ENCODE measurements at regions not wholly inside any gene's neighbourhood (a gene's known extent, or its start where the extent isn't known, plus 50 kb on each side); places are given as distances from the start of the nearest gene placed in this dataset.
A peak's percentile ranks its signal among the peaks of the same experiment; 100 is the strongest.

DNA sequence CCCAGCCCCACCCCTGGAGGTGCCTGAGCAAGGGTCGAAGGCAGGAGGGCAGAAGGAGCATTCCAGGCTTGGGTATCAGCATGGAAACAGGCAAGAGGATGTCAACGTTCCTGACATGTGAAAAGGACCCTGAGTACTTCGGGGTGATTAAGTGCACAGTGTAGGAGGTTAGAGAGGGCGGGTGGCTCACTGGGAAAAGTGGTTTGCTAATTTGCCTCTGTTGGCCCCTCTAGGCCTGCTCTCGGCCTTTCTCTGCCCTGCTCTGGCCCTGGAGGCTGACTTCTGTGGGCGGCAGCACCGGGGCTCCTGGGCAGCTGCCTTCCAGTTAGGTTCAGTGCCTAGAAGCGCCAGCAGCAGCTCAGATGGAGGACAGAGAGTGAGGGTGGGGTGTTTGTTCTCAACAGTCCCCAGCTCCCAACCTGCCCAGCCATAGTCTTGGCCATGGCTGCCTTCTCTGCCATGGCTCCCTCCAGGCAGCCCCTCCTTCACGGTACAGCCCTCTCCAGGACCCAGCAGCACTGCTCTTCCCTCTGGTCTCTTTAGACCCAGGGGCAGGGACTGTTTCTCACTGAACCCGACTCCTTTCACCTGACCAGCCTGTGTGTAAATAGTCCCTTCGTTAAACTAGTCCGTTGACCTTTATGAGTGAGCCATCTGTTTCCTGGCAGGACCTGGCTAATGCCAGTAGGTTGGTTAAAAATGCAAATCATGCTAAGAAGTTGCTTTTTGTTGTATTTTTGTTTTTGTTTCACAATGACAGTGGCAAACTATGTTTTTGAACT, 107.1 kb upstream of the TPM1 start:
- H3K4me1 ChIP-seq (ENCODE audit: control insufficient read depth in 2 of 2, insufficient read depth in 2 of 2, low read length in 2 of 2), result no peaks in the 10 kb centered on the region
- no peaks in the 10 kb centered on the region for H3K36me3 Mint-ChIP-seq
- H3K27me3 ChIP-seq (ENCODE audit: control insufficient read depth in 2 of 2, insufficient read depth in 2 of 2, low read length in 2 of 2), result no peaks in the 10 kb centered on the region
- ATAC-seq, result no peak
- no peak overlapping the region for H3K4me3 ChIP-seq (ENCODE audit: low read length)
- H3K9me3 ChIP-seq (ENCODE audit: control insufficient read depth in 2 of 3, low read length in 3 of 3), result no peaks in the 10 kb centered on the region
- ChIA-PET CTCF (no interaction called here), POLR2A (no interaction called here)
- no peak overlapping the region for H3K27ac Mint-ChIP-seq
- H3K4me3 Mint-ChIP-seq, result no peak overlapping the region
- no peak for DNase-seq
- intact Hi-C loops (cut with micrococcal nuclease), result no loop called here
- peaks cover 33 to 65% (median 51%) of the 10 kb centered on the region in 5 donors for H3K27me3 Mint-ChIP-seq
- no peak overlapping the region for H3K27ac ChIP-seq (ENCODE audit: low read depth, low read length)
- H3K4me1 Mint-ChIP-seq, result peaks cover 0 to 2% (median 0%) of the 10 kb centered on the region in 7 donors
- no peaks in the 10 kb centered on the region for H3K36me3 ChIP-seq (ENCODE audit: control insufficient read depth in 2 of 3, insufficient read depth in 3 of 3, low read length in 3 of 3)
- H3K9me3 Mint-ChIP-seq, result no peaks in the 10 kb centered on the region

DNA sequence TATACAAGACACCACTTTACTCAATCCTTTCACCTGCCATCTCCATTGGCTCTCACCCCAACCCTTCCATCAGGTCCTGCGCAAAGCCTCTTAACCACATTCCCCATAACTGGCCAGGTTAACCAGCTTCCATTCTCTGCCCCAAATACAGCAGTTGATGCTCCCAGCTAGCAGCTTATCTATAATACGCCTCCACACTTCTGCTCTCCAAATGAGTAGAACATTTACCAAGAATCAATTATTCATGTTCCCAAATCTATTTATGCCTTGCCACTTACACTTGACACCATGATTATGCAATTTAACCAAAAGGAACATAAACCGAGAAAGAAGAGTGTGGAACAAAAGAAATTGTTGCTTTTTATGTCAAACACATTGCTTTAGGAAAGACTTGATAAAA, 103.7 kb upstream of the TPM1 start:
- POLR2A ChIA-PET, result no interaction called here
- H3K27ac ChIP-seq (ENCODE audit: low read depth, low read length), result no peak overlapping the region
- H3K27ac Mint-ChIP-seq, result no peak overlapping the region
- intact Hi-C loops (cut with micrococcal nuclease), result no loop called here
- peaks cover 20 to 69% (median 45%) of the 10 kb centered on the region in 5 donors for H3K27me3 Mint-ChIP-seq
- no peaks in the 10 kb centered on the region for H3K36me3 ChIP-seq (ENCODE audit: control insufficient read depth in 2 of 3, insufficient read depth in 3 of 3, low read length in 3 of 3)
- no peaks in the 10 kb centered on the region for H3K36me3 Mint-ChIP-seq
- H3K4me1 ChIP-seq (ENCODE audit: control insufficient read depth in 2 of 2, insufficient read depth in 2 of 2, low read length in 2 of 2), result no peaks in the 10 kb centered on the region
- DNase-seq (no peak), ATAC-seq (no peak)
- CTCF ChIA-PET, result no interaction called here
- H3K9me3 Mint-ChIP-seq, result no peaks in the 10 kb centered on the region
- no peaks in the 10 kb centered on the region for H3K9me3 ChIP-seq (ENCODE audit: control insufficient read depth in 2 of 3, low read length in 3 of 3)
- no peaks in the 10 kb centered on the region for H3K27me3 ChIP-seq (ENCODE audit: control insufficient read depth in 2 of 2, insufficient read depth in 2 of 2, low read length in 2 of 2)
- peaks cover 0 to 2% (median 0%) of the 10 kb centered on the region in 7 donors for H3K4me1 Mint-ChIP-seq
- H3K4me3 ChIP-seq (ENCODE audit: low read length), result no peak overlapping the region
- H3K4me3 Mint-ChIP-seq, result no peak overlapping the region

DNA sequence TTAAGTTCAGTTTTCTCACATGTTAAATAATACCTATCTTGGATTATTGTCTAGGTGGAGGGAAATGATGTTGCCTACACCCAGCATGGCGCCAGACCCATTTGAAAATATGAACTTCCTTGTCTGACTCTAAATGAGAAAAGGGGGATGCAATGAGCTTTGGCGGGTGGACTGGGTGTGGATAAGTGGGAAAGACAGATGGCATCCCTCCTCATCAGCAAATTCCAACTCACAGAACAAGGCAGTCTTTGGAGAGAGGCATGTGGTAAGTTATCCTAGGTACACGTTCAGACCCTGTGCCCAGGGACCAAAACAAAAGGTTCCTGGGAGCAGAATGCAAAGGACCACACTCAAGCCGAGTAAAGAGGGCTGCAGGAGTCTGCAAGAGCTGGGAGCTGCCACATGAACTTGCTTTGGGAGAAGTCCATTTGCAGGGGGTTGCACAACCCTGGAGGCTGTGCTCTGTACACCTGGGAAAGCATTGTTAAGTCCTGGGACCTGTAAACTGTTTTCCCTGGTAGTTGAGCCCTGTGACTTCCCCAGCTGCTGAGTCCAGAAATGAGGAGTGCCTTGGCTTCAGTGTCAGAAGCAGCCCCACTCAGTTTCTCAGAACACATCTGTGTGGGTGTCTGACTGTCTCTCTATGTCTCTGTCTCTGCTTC, 102.3 kb upstream of the TPM1 start:
- no peaks in the 10 kb centered on the region for H3K36me3 Mint-ChIP-seq
- ATAC-seq (no peak), DNase-seq (no peak)
- H3K4me3 ChIP-seq (ENCODE audit: low read length), result no peak overlapping the region
- H3K36me3 ChIP-seq (ENCODE audit: control insufficient read depth in 2 of 3, insufficient read depth in 3 of 3, low read length in 3 of 3), result no peaks in the 10 kb centered on the region
- no peaks in the 10 kb centered on the region for H3K9me3 ChIP-seq (ENCODE audit: control insufficient read depth in 2 of 3, low read length in 3 of 3)
- intact Hi-C loops (cut with micrococcal nuclease), result no loop called here
- H3K27me3 Mint-ChIP-seq, result peaks cover 13 to 56% (median 33%) of the 10 kb centered on the region in 5 donors
- H3K27me3 ChIP-seq (ENCODE audit: control insufficient read depth in 2 of 2, insufficient read depth in 2 of 2, low read length in 2 of 2), result no peaks in the 10 kb centered on the region
- no peak overlapping the region for H3K4me3 Mint-ChIP-seq
- no peaks in the 10 kb centered on the region for H3K9me3 Mint-ChIP-seq
- no peaks in the 10 kb centered on the region for H3K4me1 ChIP-seq (ENCODE audit: control insufficient read depth in 2 of 2, insufficient read depth in 2 of 2, low read length in 2 of 2)
- H3K4me1 Mint-ChIP-seq, result peaks cover 0 to 2% (median 0%) of the 10 kb centered on the region in 7 donors
- H3K27ac Mint-ChIP-seq, result no peak overlapping the region
- H3K27ac ChIP-seq (ENCODE audit: low read depth, low read length), result no peak overlapping the region
- ChIA-PET POLR2A (no interaction called here), CTCF (no interaction called here)

DNA sequence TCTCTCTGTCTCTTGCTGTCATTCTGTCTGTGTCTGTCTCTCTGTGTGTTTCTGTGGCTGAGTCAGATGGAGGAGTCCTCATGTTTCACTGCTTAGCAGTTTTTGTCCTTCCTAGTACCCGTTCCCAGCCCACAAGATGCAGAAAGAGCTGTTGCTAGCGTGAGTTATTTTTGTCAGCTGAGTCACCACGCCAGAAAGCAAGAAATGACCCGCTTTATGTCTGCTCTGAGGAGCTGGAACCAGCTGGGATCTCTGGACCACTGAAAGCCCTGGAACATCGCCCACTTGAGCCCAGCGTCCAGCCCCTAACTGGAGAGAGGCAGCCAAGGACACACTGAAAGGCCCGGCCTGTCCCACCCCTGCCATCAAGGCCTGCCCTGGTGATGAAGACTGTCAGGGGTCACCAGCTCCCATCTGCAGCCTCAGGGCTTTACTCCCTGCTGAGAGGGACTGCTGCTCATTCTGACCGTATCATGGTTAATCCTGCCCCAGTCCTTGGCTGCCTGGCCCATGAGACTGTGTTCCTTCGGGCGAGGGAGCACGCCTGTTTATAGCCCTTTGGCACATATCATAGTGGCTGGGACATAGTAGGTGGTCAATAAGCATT, 101.7 kb upstream of the TPM1 start:
- Histone ChIP-seq H3K27ac (ENCODE audit: low read depth, low read length) (no peak overlapping the region), H3K27me3 (ENCODE audit: control insufficient read depth in 2 of 2, insufficient read depth in 2 of 2, low read length in 2 of 2) (no peaks in the 10 kb centered on the region), H3K4me1 (ENCODE audit: control insufficient read depth in 2 of 2, insufficient read depth in 2 of 2, low read length in 2 of 2) (no peaks in the 10 kb centered on the region), H3K4me3 (ENCODE audit: low read length) (no peak overlapping the region), H3K36me3 (ENCODE audit: control insufficient read depth in 2 of 3, insufficient read depth in 3 of 3, low read length in 3 of 3) (no peaks in the 10 kb centered on the region), H3K9me3 (ENCODE audit: control insufficient read depth in 2 of 3, low read length in 3 of 3) (no peaks in the 10 kb centered on the region)
- ATAC-seq, result peak; percentile 31
- POLR2A ChIA-PET, result no interaction called here
- intact Hi-C loops (cut with micrococcal nuclease), result no loop called here
- CTCF ChIA-PET, result no interaction called here
- Mint-ChIP-seq H3K4me1 (peaks cover 0 to 2% (median 0%) of the 10 kb centered on the region in 7 donors), H3K27ac (no peak overlapping the region), H3K9me3 (no peaks in the 10 kb centered on the region), H3K36me3 (no peaks in the 10 kb centered on the region), H3K27me3 (peaks cover 11 to 53% (median 31%) of the 10 kb centered on the region in 5 donors), H3K4me3 (no peak overlapping the region)
- DNase-seq, result no peak

DNA sequence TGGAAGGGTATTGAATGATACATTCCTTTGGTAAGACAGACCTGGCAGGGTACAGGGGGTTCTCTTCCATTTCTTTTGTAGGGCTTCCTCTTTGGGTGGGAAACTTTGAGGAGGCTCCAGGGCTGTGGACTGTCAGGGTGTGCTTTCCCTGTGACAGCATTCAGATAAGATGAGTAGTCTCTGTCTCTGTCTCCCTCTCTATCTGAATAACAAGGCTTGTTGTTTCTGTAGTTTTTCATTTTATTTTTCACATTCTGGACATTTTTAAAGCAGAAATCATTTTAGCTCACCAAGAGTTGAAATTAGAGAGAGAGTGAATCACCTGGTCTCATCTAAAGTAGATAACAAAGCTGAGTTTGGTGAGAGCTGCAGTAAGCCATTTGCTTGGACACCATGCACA, 100.8 kb upstream of the TPM1 start:
- no peak for ATAC-seq
- no peak overlapping the region for H3K27ac Mint-ChIP-seq
- H3K36me3 Mint-ChIP-seq, result no peaks in the 10 kb centered on the region
- H3K4me1 Mint-ChIP-seq, result peaks cover 0 to 2% (median 0%) of the 10 kb centered on the region in 7 donors
- H3K9me3 Mint-ChIP-seq, result no peaks in the 10 kb centered on the region
- Histone ChIP-seq H3K4me3 (ENCODE audit: low read length) (no peak overlapping the region), H3K27me3 (ENCODE audit: control insufficient read depth in 2 of 2, insufficient read depth in 2 of 2, low read length in 2 of 2) (no peaks in the 10 kb centered on the region), H3K9me3 (ENCODE audit: control insufficient read depth in 2 of 3, low read length in 3 of 3) (no peaks in the 10 kb centered on the region), H3K27ac (ENCODE audit: low read depth, low read length) (no peak overlapping the region), H3K36me3 (ENCODE audit: control insufficient read depth in 2 of 3, insufficient read depth in 3 of 3, low read length in 3 of 3) (no peaks in the 10 kb centered on the region), H3K4me1 (ENCODE audit: control insufficient read depth in 2 of 2, insufficient read depth in 2 of 2, low read length in 2 of 2) (no peaks in the 10 kb centered on the region)
- H3K4me3 Mint-ChIP-seq, result no peak overlapping the region
- intact Hi-C loops (cut with micrococcal nuclease), result no loop called here
- no peak for DNase-seq
- ChIA-PET CTCF (no interaction called here), POLR2A (no interaction called here)
- H3K27me3 Mint-ChIP-seq, result peaks cover 5 to 50% (median 24%) of the 10 kb centered on the region in 5 donors

DNA sequence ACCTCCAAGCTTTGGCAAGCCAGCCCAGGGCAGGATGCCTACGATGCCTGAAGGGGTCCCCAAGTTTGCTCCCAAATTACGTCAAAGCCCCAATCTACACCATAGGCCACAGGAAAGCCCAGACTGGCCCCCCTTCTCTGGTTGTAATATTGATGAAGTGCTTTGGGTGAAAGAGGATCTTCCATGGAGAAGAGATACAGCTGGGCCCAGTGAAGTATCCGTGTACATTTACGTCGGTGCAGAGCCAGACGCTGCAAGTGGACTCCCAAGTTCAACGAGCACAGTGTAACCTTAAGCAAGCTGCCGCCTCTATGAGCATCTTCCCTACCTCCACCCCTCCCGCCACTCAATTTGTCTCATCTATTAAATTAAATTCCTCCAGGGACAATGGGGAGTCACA, 100.1 kb upstream of the TPM1 start:
- Mint-ChIP-seq H3K9me3 (no peaks in the 10 kb centered on the region), H3K4me3 (no peak overlapping the region), H3K27ac (no peak overlapping the region), H3K36me3 (no peaks in the 10 kb centered on the region), H3K27me3 (peaks cover 2 to 47% (median 24%) of the 10 kb centered on the region in 5 donors), H3K4me1 (peaks cover 0 to 2% (median 0%) of the 10 kb centered on the region in 7 donors)
- intact Hi-C loops (cut with micrococcal nuclease), result no loop called here
- ChIA-PET CTCF (no interaction called here), POLR2A (no interaction called here)
- no peak for DNase-seq
- Histone ChIP-seq H3K27me3 (ENCODE audit: control insufficient read depth in 2 of 2, insufficient read depth in 2 of 2, low read length in 2 of 2) (no peaks in the 10 kb centered on the region), H3K36me3 (ENCODE audit: control insufficient read depth in 2 of 3, insufficient read depth in 3 of 3, low read length in 3 of 3) (no peaks in the 10 kb centered on the region), H3K27ac (ENCODE audit: low read depth, low read length) (no peak overlapping the region), H3K4me1 (ENCODE audit: control insufficient read depth in 2 of 2, insufficient read depth in 2 of 2, low read length in 2 of 2) (no peaks in the 10 kb centered on the region), H3K4me3 (ENCODE audit: low read length) (no peak overlapping the region), H3K9me3 (ENCODE audit: control insufficient read depth in 2 of 3, low read length in 3 of 3) (no peaks in the 10 kb centered on the region)
- ATAC-seq, result no peak

Measured in naive thymus-derived CD4-positive, alpha-beta T cell (primary cell).